Smooth muscle cell (in vitro differentiated cells): ENCODE measurements at regions not wholly inside any gene's neighbourhood (a gene's known extent, or its start where the extent isn't known, plus 50 kb on each side); places are given as distances from the start of the nearest gene placed in this dataset.

Experiments
- DNase-seq: peaks from one replicate; lab custom pipeline; 2025; ENCODE audit not compliant: unreplicated experiment; lab: John Stamatoyannopoulos, UW
- H2AFZ ChIP-seq: fragments of 200-600 bp; sonication (generic); 2 replicates; pipeline ENCODE4 v1.6.0; 2016; ENCODE audit warnings: antibody characterized with exemption, low read depth, mild to moderate bottlenecking
- H3F3A ChIP-seq: fragments of 200-600 bp; sonication (generic); 2 replicates; pipeline ENCODE4 v1.6.0; 2017; ENCODE audit warnings: antibody characterized with exemption, low read depth
- H3K27ac ChIP-seq: fragments of 200-600 bp; sonication (generic); 2 replicates; pipeline ENCODE4 v1.5.1; 2016; ENCODE audit warnings: low read depth, mild to moderate bottlenecking
- H3K27me3 ChIP-seq: fragments of 200-600 bp; sonication (generic); 2 replicates; pipeline ENCODE4 v1.6.1; 2016; ENCODE audit warnings: low read depth, mild to moderate bottlenecking
- H3K36me3 ChIP-seq: fragments of 200-600 bp; sonication (generic); 2 replicates; pipeline ENCODE4 v1.5.1; 2016; ENCODE audit warnings: low read depth
- H3K4me1 ChIP-seq: fragments of 200-600 bp; sonication (generic); 2 replicates; pipeline ENCODE4 v1.5.1; 2016; ENCODE audit warnings: low read depth
- H3K4me2 ChIP-seq: fragments of 200-600 bp; sonication (generic); 2 replicates; pipeline ENCODE4 v1.6.0; 2016; ENCODE audit warnings: mild to moderate bottlenecking
- H3K4me3 ChIP-seq: fragments of 200-600 bp; sonication (generic); 2 replicates; pipeline ENCODE4 v1.5.1; 2016; ENCODE audit warnings: mild to moderate bottlenecking
- H3K79me2 ChIP-seq: fragments of 200-600 bp; sonication (generic); 2 replicates; pipeline ENCODE4 v1.6.0; 2016; ENCODE audit warnings: low read depth, mild to moderate bottlenecking
- H3K9ac ChIP-seq: fragments of 200-600 bp; sonication (generic); 2 replicates; pipeline ENCODE4 v1.6.0; 2016; ENCODE audit warnings: low read depth
- H3K9me3 ChIP-seq: fragments of 200-600 bp; sonication (generic); replicated peaks from 2 replicates; pipeline ENCODE4 v1.5.1; 2016; ENCODE audit warnings: low read depth
- H4K20me1 ChIP-seq: fragments of 200-600 bp; sonication (generic); 2 replicates; pipeline ENCODE4 v1.6.0; 2016; ENCODE audit warnings: low read depth
- CTCF ChIP-seq: fragments of 200-600 bp; sonication (generic); IDR thresholded peaks from 2 replicates; pipeline ENCODE4 v1.5.1; 2017; ENCODE audit warnings: borderline replicate concordance, mild to moderate bottlenecking, antibody characterized with exemption; ENCODE audit not compliant: insufficient read depth, poor library complexity, severe bottlenecking
- WGBS: methylation state at CpG from one replicate; pipeline ENCODE4 v1.1.7; 2016; ENCODE audit warnings: low lambda C conversion rate; 5-methylcytosine and 5-hydroxymethylcytosine counted together

GRCh38 chr7:115724400-115725056 is 306.0 kb downstream of the TFEC start:
- TF ChIP-seq CTCF = no peak
- Histone ChIP-seq H3K36me3 (no peaks in the 10 kb centered on the region), H3K9ac (no peak overlapping the region), H3K79me2 (no peaks in the 10 kb centered on the region), H2AFZ (no peak overlapping the region), H3K4me2 (no peak overlapping the region), H3K4me3 (no peak overlapping the region), H3K9me3 (no peaks in the 10 kb centered on the region), H3F3A (no peaks in the 10 kb centered on the region), H3K27ac (no peak overlapping the region), H3K27me3 (no peaks in the 10 kb centered on the region), H3K4me1 (no peaks in the 10 kb centered on the region), H4K20me1 (no peaks in the 10 kb centered on the region)
- DNase-seq = no peak
- WGBS = 93% methylated on average over 3 of the region's 3 CpGs

- Histone ChIP-seq H3K4me1 (no peaks in the 10 kb centered on the region), H3K27me3 (no peaks in the 10 kb centered on the region), H3K4me3 (no peak overlapping the region), H3K9me3 (no peaks in the 10 kb centered on the region), H3K79me2 (no peaks in the 10 kb centered on the region), H3K9ac (no peak overlapping the region), H3K27ac (no peak overlapping the region), H2AFZ (no peak overlapping the region), H3F3A (no peaks in the 10 kb centered on the region), H4K20me1 (no peaks in the 10 kb centered on the region), H3K36me3 (no peaks in the 10 kb centered on the region), H3K4me2 (no peak overlapping the region)
- DNase-seq = no peak
- TF ChIP-seq CTCF = no peak
- 81% methylated on average over 4 of the region's 4 CpGs for WGBS
These were observed 308.1 kb downstream of the TFEC start for GRCh38 chr7:115722302-115722977.

- no peaks in the 10 kb centered on the region for H4K20me1 ChIP-seq
- H3K27ac ChIP-seq = no peak overlapping the region
- no peak for DNase-seq
- H3K27me3 ChIP-seq = no peaks in the 10 kb centered on the region
- H3K4me1 ChIP-seq = no peaks in the 10 kb centered on the region
- no peaks in the 10 kb centered on the region for H3K79me2 ChIP-seq
- no peaks in the 10 kb centered on the region for H3K36me3 ChIP-seq
- no peak overlapping the region for H3K4me3 ChIP-seq
- 88% methylated on average over 5 of the region's 5 CpGs for WGBS
- H3K9ac ChIP-seq = no peak overlapping the region
- H3K9me3 ChIP-seq = no peaks in the 10 kb centered on the region
- no peaks in the 10 kb centered on the region for H3F3A ChIP-seq
- TF ChIP-seq CTCF = no peak
- no peak overlapping the region for H2AFZ ChIP-seq
- no peak overlapping the region for H3K4me2 ChIP-seq
These were observed 309.0 kb downstream of the TFEC start for GRCh38 chr7:115721293-115722217.
